ENCODE measurements at regions not wholly inside any gene's neighbourhood (a gene's known extent, or its start where the extent isn't known, plus 50 kb on each side); places are given as distances from the start of the nearest gene placed in this dataset.
"Not testable (repeated sequence)": the region's sequence is repeated elsewhere in the genome, so short reads cannot be mapped to it uniquely, and the experiment has no call there.

GRCh38 chr2:176923205-176923604, 289.4 kb upstream of the HNRNPA3 start:
- ChIA-PET CTCF (no interaction called here), POLR2A (no interaction called here)
- no peak for DNase-seq (ENCODE audit: extremely low spot score)
- TF ChIP-seq HDGF (IDR thresholded peaks at IDR 0.05; ENCODE audit: borderline replicate concordance): no peak
- no peak for TF ChIP-seq ARNT (IDR thresholded peaks at IDR 0.05)
- TF ChIP-seq NFRKB (IDR thresholded peaks at IDR 0.05): no peak
- TF ChIP-seq FOXA1 (IDR thresholded peaks at IDR 0.05): no peak
- no peak for TF ChIP-seq BHLHE40 (IDR thresholded peaks at IDR 0.05; ENCODE audit: borderline replicate concordance)
- no peak for TF ChIP-seq ELF4 (IDR thresholded peaks at IDR 0.05)
- TF ChIP-seq TARDBP (IDR thresholded peaks at IDR 0.05): no peak
- TF ChIP-seq L3MBTL2 (conservative IDR thresholded peaks at IDR 0.05): no peak
- no peak for TF ChIP-seq CTBP1 (IDR thresholded peaks at IDR 0.05; ENCODE audit: borderline replicate concordance)
- TF ChIP-seq SUZ12 (IDR thresholded peaks at IDR 0.05): no peak
- TF ChIP-seq, protein P1, sequence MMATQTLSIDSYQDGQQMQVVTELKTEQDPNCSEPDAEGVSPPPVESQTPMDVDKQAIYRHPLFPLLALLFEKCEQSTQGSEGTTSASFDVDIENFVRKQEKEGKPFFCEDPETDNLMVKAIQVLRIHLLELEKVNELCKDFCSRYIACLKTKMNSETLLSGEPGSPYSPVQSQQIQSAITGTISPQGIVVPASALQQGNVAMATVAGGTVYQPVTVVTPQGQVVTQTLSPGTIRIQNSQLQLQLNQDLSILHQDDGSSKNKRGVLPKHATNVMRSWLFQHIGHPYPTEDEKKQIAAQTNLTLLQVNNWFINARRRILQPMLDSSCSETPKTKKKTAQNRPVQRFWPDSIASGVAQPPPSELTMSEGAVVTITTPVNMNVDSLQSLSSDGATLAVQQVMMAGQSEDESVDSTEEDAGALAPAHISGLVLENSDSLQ (IDR thresholded peaks at IDR 0.05): no peak
- no peak for TF ChIP-seq FOXM1 (IDR thresholded peaks at IDR 0.05; ENCODE audit: borderline replicate concordance)
- no peak for TF ChIP-seq LEF1 (IDR thresholded peaks at IDR 0.05; ENCODE audit: borderline replicate concordance)

DNA sequence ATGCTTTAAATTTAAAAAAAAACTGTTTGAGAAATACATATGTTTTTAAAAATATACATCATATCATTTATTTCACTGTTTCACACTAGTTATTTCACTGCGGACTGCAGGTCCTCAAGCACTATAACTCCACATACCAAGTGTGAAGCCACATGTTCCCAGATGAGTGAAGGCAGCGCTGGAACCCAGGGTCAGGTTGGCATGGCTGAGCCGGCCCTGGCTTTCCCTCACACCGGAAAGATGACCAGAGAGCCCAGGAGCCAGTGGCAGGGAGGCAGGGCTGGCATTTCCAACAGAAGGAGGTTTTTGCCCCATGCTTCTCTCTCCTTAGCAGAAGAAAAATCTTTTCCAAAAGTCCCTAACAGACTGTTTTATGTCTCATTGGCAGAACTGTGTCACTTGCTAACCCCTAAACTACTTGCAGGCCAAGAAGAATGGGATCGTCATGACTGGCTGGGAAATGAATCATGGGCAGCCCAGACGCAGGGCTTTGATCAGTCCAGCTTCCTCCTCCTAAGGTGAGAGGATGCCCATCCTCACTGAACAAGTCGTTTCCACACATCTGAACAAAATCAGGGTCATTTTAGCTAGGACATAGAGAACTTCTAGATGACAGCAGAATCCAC, 287.6 kb upstream of the HNRNPA3 start:
- DNase-seq (ENCODE audit: extremely low spot score): no peak
- ChIA-PET CTCF (no interaction called here), POLR2A (no interaction called here)
- TF ChIP-seq LEF1 (IDR thresholded peaks at IDR 0.05; ENCODE audit: borderline replicate concordance): no peak

DNA sequence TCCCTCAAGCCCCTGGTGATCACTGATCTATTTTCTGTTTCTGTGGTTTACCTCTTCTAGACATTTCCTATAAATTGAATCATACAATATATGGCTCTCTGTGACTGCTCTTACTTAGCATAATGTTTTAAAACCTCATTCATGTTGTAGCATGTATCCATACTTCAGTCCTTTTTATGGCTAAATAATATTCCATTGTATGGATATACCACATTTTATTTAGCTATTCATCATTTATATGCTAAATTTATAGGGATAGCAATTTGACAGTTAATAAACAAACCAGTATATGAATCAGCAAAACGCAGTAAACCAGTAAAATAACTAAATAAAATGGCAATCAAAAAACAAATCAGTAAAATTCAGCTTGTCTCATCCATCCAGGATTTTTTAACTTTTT, 286.1 kb upstream of the HNRNPA3 start:
- TF ChIP-seq BHLHE40 (IDR thresholded peaks at IDR 0.05; ENCODE audit: borderline replicate concordance): no peak
- no peak for TF ChIP-seq L3MBTL2 (conservative IDR thresholded peaks at IDR 0.05)
- TF ChIP-seq SP1 (IDR thresholded peaks at IDR 0.05): no peak
- TF ChIP-seq FOXM1 (IDR thresholded peaks at IDR 0.05; ENCODE audit: borderline replicate concordance): no peak
- no peak for TF ChIP-seq SUZ12 (IDR thresholded peaks at IDR 0.05)
- no peak for TF ChIP-seq ARNT (IDR thresholded peaks at IDR 0.05)
- no peak for TF ChIP-seq FOXK2 (IDR thresholded peaks at IDR 0.05)
- no peak for TF ChIP-seq ZNF384 (IDR thresholded peaks at IDR 0.05)
- TF ChIP-seq ELF4 (IDR thresholded peaks at IDR 0.05): no peak
- TF ChIP-seq TARDBP (IDR thresholded peaks at IDR 0.05): no peak
- no peak for TF ChIP-seq CTBP1 (IDR thresholded peaks at IDR 0.05; ENCODE audit: borderline replicate concordance)
- TF ChIP-seq, protein P1 (IDR thresholded peaks at IDR 0.05): no peak
- TF ChIP-seq HDGF (IDR thresholded peaks at IDR 0.05; ENCODE audit: borderline replicate concordance): no peak
- TF ChIP-seq LEF1 (IDR thresholded peaks at IDR 0.05; ENCODE audit: borderline replicate concordance): no peak
- TF ChIP-seq FOXA1 (IDR thresholded peaks at IDR 0.05): no peak
- POLR2A ChIA-PET: no interaction called here
- CTCF ChIA-PET: no interaction called here
- DNase-seq (ENCODE audit: extremely low spot score): no peak

DNA sequence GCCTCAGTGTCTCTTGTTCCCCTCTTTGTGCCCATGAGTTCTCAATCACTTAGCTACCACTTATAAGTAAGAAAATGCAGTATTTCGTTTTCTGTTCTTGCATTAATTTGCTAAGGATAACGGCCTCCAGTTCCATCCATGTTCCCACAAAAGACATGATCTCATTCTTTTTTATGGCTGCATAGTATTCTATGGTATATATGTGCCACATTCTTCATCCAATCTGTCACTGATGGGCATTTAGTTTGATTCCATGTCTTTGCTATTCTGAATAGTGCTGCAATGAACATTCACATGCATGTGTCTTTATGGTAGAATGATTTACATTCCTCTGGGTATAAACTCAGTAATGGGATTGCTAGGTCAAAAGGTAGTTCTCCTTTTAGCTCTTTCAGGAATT, 283.2 kb upstream of the HNRNPA3 start:
- CTCF ChIA-PET; DNase-seq (ENCODE audit: extremely low spot score); POLR2A ChIA-PET: not testable (repeated sequence)

- ChIA-PET POLR2A (no interaction called here), CTCF (no interaction called here)
- TF ChIP-seq BHLHE40 (IDR thresholded peaks at IDR 0.05; ENCODE audit: borderline replicate concordance): peak; percentile 44
- no peak for TF ChIP-seq TARDBP (IDR thresholded peaks at IDR 0.05)
- TF ChIP-seq, protein P1 (IDR thresholded peaks at IDR 0.05): peak; percentile 91
- no peak for TF ChIP-seq NFRKB (IDR thresholded peaks at IDR 0.05)
- TF ChIP-seq HDGF (IDR thresholded peaks at IDR 0.05; ENCODE audit: borderline replicate concordance): no peak
- peak; percentile 95 for TF ChIP-seq CTBP1 (IDR thresholded peaks at IDR 0.05; ENCODE audit: borderline replicate concordance)
- no peak for TF ChIP-seq ELF4 (IDR thresholded peaks at IDR 0.05)
- 0 out of 2 replicates have a peak, but pooled peaks have one; percentile 32 for TF ChIP-seq LEF1 (IDR thresholded peaks at IDR 0.05; ENCODE audit: borderline replicate concordance)
- peak; percentile 94 for TF ChIP-seq ARNT (IDR thresholded peaks at IDR 0.05)
- TF ChIP-seq L3MBTL2 (conservative IDR thresholded peaks at IDR 0.05): peak; percentile 51; the same call in 1 of the 2 replicates
- TF ChIP-seq ZNF384 (IDR thresholded peaks at IDR 0.05): peak; percentile 96
- TF ChIP-seq SP1 (IDR thresholded peaks at IDR 0.05): no peak
- no peak for TF ChIP-seq FOXA1 (IDR thresholded peaks at IDR 0.05)
- TF ChIP-seq SUZ12 (IDR thresholded peaks at IDR 0.05): no peak
- TF ChIP-seq FOXK2 (IDR thresholded peaks at IDR 0.05): no peak
- no peak for TF ChIP-seq FOXM1 (IDR thresholded peaks at IDR 0.05; ENCODE audit: borderline replicate concordance)
- peak; percentile 55 for DNase-seq (ENCODE audit: extremely low spot score)
These were observed 280.7 kb upstream of the HNRNPA3 start for GRCh38 chr2:176931588-176932563.

GRCh38 chr2:176934131-176934530, 278.5 kb upstream of the HNRNPA3 start:
- TF ChIP-seq CTBP1 (IDR thresholded peaks at IDR 0.05; ENCODE audit: borderline replicate concordance) (no peak), L3MBTL2 (conservative IDR thresholded peaks at IDR 0.05) (no peak), ELF4 (IDR thresholded peaks at IDR 0.05) (no peak), LEF1 (IDR thresholded peaks at IDR 0.05; ENCODE audit: borderline replicate concordance) (no peak), FOXA1 (IDR thresholded peaks at IDR 0.05) (no peak), TARDBP (IDR thresholded peaks at IDR 0.05) (no peak), SUZ12 (IDR thresholded peaks at IDR 0.05) (no peak), SP1 (IDR thresholded peaks at IDR 0.05) (no peak), BHLHE40 (IDR thresholded peaks at IDR 0.05; ENCODE audit: borderline replicate concordance) (no peak), ARNT (IDR thresholded peaks at IDR 0.05) (no peak), FOXM1 (IDR thresholded peaks at IDR 0.05; ENCODE audit: borderline replicate concordance) (no peak), HDGF (IDR thresholded peaks at IDR 0.05; ENCODE audit: borderline replicate concordance) (no peak), FOXK2 (IDR thresholded peaks at IDR 0.05) (no peak), ZNF384 (IDR thresholded peaks at IDR 0.05) (no peak), NFRKB (IDR thresholded peaks at IDR 0.05) (no peak)
- TF ChIP-seq, protein P1 (IDR thresholded peaks at IDR 0.05): no peak
- ChIA-PET CTCF (interaction anchor here (1.3 kb wide), 1 partner anchor 215 kb away, joined by 3 read pairs; no protein-coding TSS in a partner anchor), POLR2A (no interaction called here)
- no peak for DNase-seq (ENCODE audit: extremely low spot score)

All from HEK293T (cell line).